Right lobe of liver (tissue), 6 donors: ENCODE measurements at regions not wholly inside any gene's neighbourhood (a gene's known extent, or its start where the extent isn't known, plus 50 kb on each side); places are given as distances from the start of the nearest gene placed in this dataset.

Experiments used
- ATAC-seq, 4 donors: fragments of 200-7000 bp; cut with Tn5 transposase; one replicate each; pipeline ENCODE4 v1.9.1; 2020; ENCODE audit warnings: mild to moderate bottlenecking in 4 of 4, moderate library complexity in 4 of 4
- DNase-seq, 3 donors: peaks; one replicate each; pipeline ENCODE4 v3.0.0-alpha.2; 2020
- H3K27ac ChIP-seq, 3 donors: fragments of 200-600 bp; one replicate each; pipeline ENCODE4 v1.8.0; 2022
- H3K27me3 ChIP-seq, 2 donors: fragments of 200-600 bp; one replicate each; pipeline ENCODE4 v1.8.0; 2022
- H3K36me3 ChIP-seq, 4 donors: fragments of 200-600 bp; sonication (generic) in 1 of 4; one replicate each; pipeline versions ENCODE4 v1.5.1 to v1.8.0; 2017 to 2022; ENCODE audit warnings: control low read depth in 1 of 4
- H3K4me1 ChIP-seq, 4 donors: fragments of 200-600 bp; sonication (generic) in 1 of 4; one replicate each; pipeline versions ENCODE4 v1.5.1 to v1.8.0; 2017 to 2022; ENCODE audit warnings: control low read depth in 1 of 4
- H3K4me3 ChIP-seq, 3 donors: fragments of 200-600 bp; one replicate each; pipeline ENCODE4 v1.8.0; 2022
- H3K9me3 ChIP-seq, 4 donors: fragments of 200-600 bp; sonication (generic) in 1 of 4; one replicate each; pipeline versions ENCODE4 v1.5.1 to v1.8.0; 2017 to 2022; ENCODE audit warnings: control low read depth in 1 of 4
- CTCF ChIP-seq, 4 donors: fragments of 200-600 bp in 3 of 4; fragments of 450-650 bp in 1 of 4; IDR thresholded peaks; one replicate each; pipeline versions ENCODE4 v1.5.1 to v1.8.0; 2016 to 2022; ENCODE audit warnings: antibody characterized with exemption in 4 of 4, mild to moderate bottlenecking in 2 of 4
- POLR2A ChIP-seq: fragments of 450-650 bp; IDR thresholded peaks from one replicate; pipeline ENCODE4 v1.6.1; 2017; ENCODE audit warnings: antibody characterized with exemption, mild to moderate bottlenecking
- WGBS: methylation state at CpG from one replicate; pipeline ENCODE4 v1.1.6; 2018; ENCODE audit warnings: low coverage, low lambda C conversion rate; ENCODE audit not compliant: insufficient coverage; ENCODE audit errors: missing lambda C conversion rate; 5-methylcytosine and 5-hydroxymethylcytosine counted together
- intact Hi-C, 2 donors: fragments of 100-400 bp; cut with DNase I; formaldehyde crosslinking; loops; one replicate each; pipeline versions ENCODE4 v1.11.2 to v1.14.1; 2022
- donor health status: DM: no; HTN: yes; CAD: no.
- donor health status: DM: no; HTN: no; CAD: no.
- donor health status: DM: no; HTN: no; CAD: no.
- donor health status: DM: no; HTN: yes; CAD: no.
- donor health status: DM: no; HTN: yes; CAD: no.

- no peak for DNase-seq
Measured at GRCh38 chr18:51425889-51426288, 228.4 kb upstream of the MEX3C start.

GRCh38 chr18:51426996-51427395 lies 229.5 kb upstream of the MEX3C start:
- TF ChIP-seq CTCF (IDR thresholded peaks at IDR 0.05) (no peak), POLR2A (no peak)
- no peak for ATAC-seq
- WGBS, result 61% methylated on average over 2 of the region's 2 CpGs
- DNase-seq, result no peak
- H3K27me3 ChIP-seq, result no peaks in the 10 kb centered on the region
- no peak overlapping the region for H3K27ac ChIP-seq
- no peaks in the 10 kb centered on the region for H3K9me3 ChIP-seq
- no peak overlapping the region for H3K4me3 ChIP-seq
- H3K36me3 ChIP-seq, result no peaks in the 10 kb centered on the region
- intact Hi-C loops, result no loop called here
- no peaks in the 10 kb centered on the region for H3K4me1 ChIP-seq

More at GRCh38 chr18:51425889-51426288, 228.4 kb upstream of the MEX3C start:
- Histone ChIP-seq H3K4me3 (no peak overlapping the region), H3K9me3 (no peaks in the 10 kb centered on the region), H3K27me3 (no peaks in the 10 kb centered on the region), H3K36me3 (no peaks in the 10 kb centered on the region), H3K27ac (no peak overlapping the region), H3K4me1 (no peaks in the 10 kb centered on the region)
- intact Hi-C loops, result no loop called here
- ATAC-seq, result no peak
- TF ChIP-seq POLR2A, result no peak
- TF ChIP-seq CTCF (IDR thresholded peaks at IDR 0.05), result no peak
- 45% methylated on average over 3 of the region's 3 CpGs for WGBS

- DNase-seq, result no peak
- Histone ChIP-seq H3K27ac (no peak overlapping the region), H3K4me3 (no peak overlapping the region), H3K4me1 (no peaks in the 10 kb centered on the region), H3K36me3 (no peaks in the 10 kb centered on the region), H3K27me3 (no peaks in the 10 kb centered on the region), H3K9me3 (no peaks in the 10 kb centered on the region)
- TF ChIP-seq CTCF (IDR thresholded peaks at IDR 0.05) (no peak), POLR2A (no peak)
- ATAC-seq, result no peak
- intact Hi-C loops, result no loop called here
Measured at GRCh38 chr18:51429644-51430043, 232.2 kb upstream of the MEX3C start.

- Histone ChIP-seq H3K9me3 (no peaks in the 10 kb centered on the region), H3K4me3 (no peak overlapping the region), H3K27me3 (peaks cover 0 to 3% of the 10 kb centered on the region in 2 donors), H3K27ac (no peak overlapping the region), H3K4me1 (no peaks in the 10 kb centered on the region), H3K36me3 (no peaks in the 10 kb centered on the region)
- no peak for DNase-seq
- WGBS, result 70% methylated on average over 1 of the region's 1 CpG
- ATAC-seq, result no peak
- intact Hi-C loops, result no loop called here
- TF ChIP-seq CTCF (IDR thresholded peaks at IDR 0.05), result no peak
- TF ChIP-seq POLR2A, result no peak
Measured at GRCh38 chr18:51430538-51430937, 233.1 kb upstream of the MEX3C start.

GRCh38 chr18:51433296-51433695 lies 235.8 kb upstream of the MEX3C start:
- intact Hi-C loops, result no loop called here
- ATAC-seq (no peak), DNase-seq (no peak)
- H3K27me3 ChIP-seq, result peaks cover 0 to 8% of the 10 kb centered on the region in 2 donors
- no peaks in the 10 kb centered on the region for H3K36me3 ChIP-seq
- H3K9me3 ChIP-seq, result no peaks in the 10 kb centered on the region
- no peak overlapping the region for H3K27ac ChIP-seq
- no peak overlapping the region for H3K4me3 ChIP-seq
- TF ChIP-seq CTCF (IDR thresholded peaks at IDR 0.05) (no peak), POLR2A (no peak)
- no peaks in the 10 kb centered on the region for H3K4me1 ChIP-seq
- 67% methylated on average over 3 of the region's 4 CpGs for WGBS
